Progenitor cell of endocrine pancreas (in vitro differentiated cells): ENCODE measurements at regions not wholly inside any gene's neighbourhood (a gene's known extent, or its start where the extent isn't known, plus 50 kb on each side); places are given as distances from the start of the nearest gene placed in this dataset.

Experiments
- DNase-seq: peaks from one replicate; pipeline ENCODE4 v3.0.0; 2021; ENCODE audit warnings: low spot score; ENCODE audit not compliant: unreplicated experiment
- H3K27ac Mint-ChIP-seq: 2 replicates; pipeline ENCODE4 v1.8.0; 2021; ENCODE audit warnings: mild to moderate bottlenecking, moderate library complexity, mixed read lengths
- H3K27me3 Mint-ChIP-seq: 2 replicates; pipeline ENCODE4 v1.8.0; 2021; ENCODE audit warnings: mixed read lengths
- H3K36me3 Mint-ChIP-seq: 2 replicates; pipeline ENCODE4 v1.8.0; 2022; ENCODE audit warnings: mixed read lengths; ENCODE audit not compliant: insufficient read depth
- H3K4me1 Mint-ChIP-seq: 2 replicates; pipeline ENCODE4 v1.8.0; 2021; ENCODE audit warnings: low read depth, mixed read lengths
- H3K4me3 Mint-ChIP-seq: 2 replicates; pipeline ENCODE4 v1.8.0; 2021; ENCODE audit warnings: low read depth, mild to moderate bottlenecking, moderate library complexity, mixed read lengths
- H3K9me3 Mint-ChIP-seq: 2 replicates; pipeline ENCODE4 v1.8.0; 2021; ENCODE audit warnings: low read depth, mixed read lengths
- CTCF ChIP-seq: fragments of 200-600 bp; sonication (generic); IDR thresholded peaks from one replicate; pipeline ENCODE4 v1.5.0; 2021; ENCODE audit warnings: antibody characterized with exemption, mild to moderate bottlenecking; ENCODE audit not compliant: unreplicated experiment

- Mint-ChIP-seq H3K27me3 (peaks cover 11% of the 10 kb centered on the region), H3K4me3 (no peak overlapping the region), H3K9me3 (peaks cover 9% of the 10 kb centered on the region), H3K27ac (no peak overlapping the region), H3K36me3 (no peaks in the 10 kb centered on the region), H3K4me1 (no peaks in the 10 kb centered on the region)
- TF ChIP-seq CTCF: no peak
- DNase-seq: no peak
Observed at GRCh38 chr9:88732128-88732527, 197.2 kb downstream of the NXNL2 start.

- Mint-ChIP-seq H3K4me1 (no peaks in the 10 kb centered on the region), H3K36me3 (no peaks in the 10 kb centered on the region), H3K27ac (no peak overlapping the region), H3K4me3 (no peak overlapping the region), H3K27me3 (peaks cover 8% of the 10 kb centered on the region), H3K9me3 (peaks cover 9% of the 10 kb centered on the region)
- no peak for DNase-seq
- no peak for TF ChIP-seq CTCF
Observed at GRCh38 chr9:88733651-88734421, 198.9 kb downstream of the NXNL2 start.

- Mint-ChIP-seq H3K36me3 (no peaks in the 10 kb centered on the region), H3K9me3 (peaks cover 9% of the 10 kb centered on the region), H3K4me3 (no peak overlapping the region), H3K27me3 (peaks cover 7% of the 10 kb centered on the region), H3K4me1 (no peaks in the 10 kb centered on the region), H3K27ac (no peak overlapping the region)
- TF ChIP-seq CTCF: no peak
- no peak for DNase-seq
Observed at GRCh38 chr9:88734527-88734926, 199.5 kb downstream of the NXNL2 start.

- H3K9me3 Mint-ChIP-seq: no peaks in the 10 kb centered on the region
- no peak overlapping the region for H3K4me3 Mint-ChIP-seq
Observed at GRCh38 chr9:88736136-88736637, 201.2 kb downstream of the NXNL2 start.

GRCh38 chr9:88737031-88737430 lies 202.1 kb downstream of the NXNL2 start:
- Mint-ChIP-seq H3K4me1 (no peaks in the 10 kb centered on the region), H3K9me3 (peaks cover 3% of the 10 kb centered on the region), H3K27me3 (peaks cover 5% of the 10 kb centered on the region), H3K4me3 (no peak overlapping the region), H3K27ac (no peak overlapping the region), H3K36me3 (no peaks in the 10 kb centered on the region)
- DNase-seq: no peak
- TF ChIP-seq CTCF: no peak

More at GRCh38 chr9:88736136-88736637, 201.2 kb downstream of the NXNL2 start:
- no peak for TF ChIP-seq CTCF
- no peaks in the 10 kb centered on the region for H3K36me3 Mint-ChIP-seq
- no peaks in the 10 kb centered on the region for H3K4me1 Mint-ChIP-seq
- peaks cover 10% of the 10 kb centered on the region for H3K27me3 Mint-ChIP-seq
- no peak overlapping the region for H3K27ac Mint-ChIP-seq
- DNase-seq: no peak
